AG09319 (cell line): ENCODE measurements at regions not wholly inside any gene's neighbourhood (a gene's known extent, or its start where the extent isn't known, plus 50 kb on each side); places are given as distances from the start of the nearest gene placed in this dataset.
"Not testable (repeated sequence)": the region's sequence is repeated elsewhere in the genome, so short reads cannot be mapped to it uniquely, and the experiment has no call there.

Experiments used
- DNase-seq: peaks from one replicate; pipeline ENCODE4 v3.0.0-alpha.2; 2010; ENCODE audit warnings: low read depth; ENCODE audit errors: extremely low read depth
- TF ChIP-seq, protein P1 (sequence below): IDR thresholded peaks from 2 replicates; pipeline ENCODE4 v1.5.1; 2011; ENCODE audit warnings: low read depth, mild to moderate bottlenecking, inconsistent platforms, low read length, moderate library complexity

DNA sequence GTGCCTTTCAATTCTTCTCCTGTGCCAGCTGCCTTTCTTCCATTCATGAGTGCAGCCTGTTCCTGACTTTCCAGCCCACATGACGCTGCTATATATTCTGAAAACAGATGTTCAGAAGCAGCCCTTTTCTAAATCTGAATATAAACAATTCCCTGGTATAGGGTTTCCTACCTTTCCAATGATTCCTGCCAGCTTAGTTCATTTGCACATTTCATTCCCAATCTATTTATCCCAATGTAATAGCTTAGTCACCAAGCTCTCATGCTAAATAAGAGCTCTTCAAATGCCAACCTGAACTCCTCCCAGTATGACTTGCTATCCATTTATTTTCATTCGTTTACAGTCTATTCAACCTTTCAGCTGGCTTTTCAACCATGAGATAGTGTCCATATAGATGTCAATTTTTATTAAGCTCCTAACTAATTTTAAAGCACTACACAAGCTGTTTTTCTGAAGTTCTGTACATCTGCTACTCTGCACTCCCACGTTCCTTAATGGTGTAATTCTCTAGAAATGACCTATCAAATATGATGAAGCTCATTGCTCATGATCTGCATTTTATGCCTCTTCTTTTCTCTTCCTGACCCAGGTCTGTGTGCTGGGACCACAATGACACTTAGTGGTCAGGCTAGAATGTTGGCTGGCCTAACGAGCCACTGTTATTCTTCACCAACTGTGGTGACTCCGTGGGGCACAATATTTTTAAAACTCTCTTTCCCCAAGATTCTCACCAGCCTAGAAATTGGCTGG, 605.0 kb upstream of the TBL1XR1 start:
- TF ChIP-seq, protein P1, sequence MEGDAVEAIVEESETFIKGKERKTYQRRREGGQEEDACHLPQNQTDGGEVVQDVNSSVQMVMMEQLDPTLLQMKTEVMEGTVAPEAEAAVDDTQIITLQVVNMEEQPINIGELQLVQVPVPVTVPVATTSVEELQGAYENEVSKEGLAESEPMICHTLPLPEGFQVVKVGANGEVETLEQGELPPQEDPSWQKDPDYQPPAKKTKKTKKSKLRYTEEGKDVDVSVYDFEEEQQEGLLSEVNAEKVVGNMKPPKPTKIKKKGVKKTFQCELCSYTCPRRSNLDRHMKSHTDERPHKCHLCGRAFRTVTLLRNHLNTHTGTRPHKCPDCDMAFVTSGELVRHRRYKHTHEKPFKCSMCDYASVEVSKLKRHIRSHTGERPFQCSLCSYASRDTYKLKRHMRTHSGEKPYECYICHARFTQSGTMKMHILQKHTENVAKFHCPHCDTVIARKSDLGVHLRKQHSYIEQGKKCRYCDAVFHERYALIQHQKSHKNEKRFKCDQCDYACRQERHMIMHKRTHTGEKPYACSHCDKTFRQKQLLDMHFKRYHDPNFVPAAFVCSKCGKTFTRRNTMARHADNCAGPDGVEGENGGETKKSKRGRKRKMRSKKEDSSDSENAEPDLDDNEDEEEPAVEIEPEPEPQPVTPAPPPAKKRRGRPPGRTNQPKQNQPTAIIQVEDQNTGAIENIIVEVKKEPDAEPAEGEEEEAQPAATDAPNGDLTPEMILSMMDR = no peak
- peak; percentile 85 for DNase-seq

DNA sequence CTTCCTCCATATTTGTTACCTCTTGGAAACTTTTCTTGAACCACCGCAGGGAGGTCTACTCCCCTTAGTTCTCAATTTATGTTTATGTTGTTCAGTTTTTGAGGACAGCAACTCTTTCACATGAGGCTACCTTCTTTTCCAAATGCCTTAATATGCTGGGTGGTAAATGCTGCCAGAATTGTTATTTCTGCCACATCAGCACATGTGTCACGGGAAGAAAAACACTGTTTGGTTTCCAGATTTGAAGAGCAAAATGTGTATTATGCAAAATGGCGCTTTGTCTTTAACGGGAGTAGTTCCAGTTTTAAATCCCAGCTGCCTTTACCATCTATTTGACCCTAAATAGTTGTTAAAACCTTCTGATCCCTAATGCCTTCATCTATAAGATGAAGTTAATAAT, 606.2 kb upstream of the TBL1XR1 start:
- DNase-seq = no peak
- TF ChIP-seq, protein P1 = no peak

DNA sequence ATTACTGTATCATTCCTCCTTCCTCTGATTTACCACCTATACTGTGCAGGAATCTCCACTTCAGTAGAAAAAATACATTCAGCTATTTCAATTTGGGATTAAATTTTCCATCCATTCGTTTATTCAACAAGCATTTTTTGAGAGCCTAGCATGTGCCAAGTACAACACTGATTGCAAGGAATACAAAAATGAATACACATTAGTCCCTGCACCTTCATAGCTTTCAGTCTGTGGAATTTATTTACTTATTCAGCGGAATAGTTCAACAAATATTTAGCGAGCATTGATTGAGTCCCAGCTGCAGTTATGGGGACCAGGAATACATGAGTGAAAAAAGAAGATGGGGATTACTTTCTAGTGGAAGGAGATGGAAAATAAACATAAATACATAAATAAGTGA, 606.8 kb upstream of the TBL1XR1 start:
- TF ChIP-seq, protein P1 = no peak

DNA sequence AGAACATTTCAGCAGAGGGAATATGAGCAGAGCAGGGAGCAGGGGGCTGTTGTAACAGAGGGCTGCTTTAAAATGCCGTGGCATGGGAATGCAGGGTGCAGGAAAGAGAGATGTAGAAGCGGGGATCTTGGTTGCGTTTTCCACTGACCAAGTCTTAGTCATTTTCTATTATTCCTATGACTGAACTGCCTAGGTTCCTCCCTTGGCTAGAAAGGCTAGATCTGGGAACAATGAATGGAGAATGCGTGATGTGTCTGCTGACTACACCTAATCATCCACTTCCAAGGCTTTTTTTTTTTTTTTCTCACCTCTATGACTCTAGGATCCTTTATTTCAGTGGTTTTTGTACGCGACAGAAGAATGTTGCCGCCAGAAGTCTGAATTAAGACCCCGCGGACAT, 607.4 kb upstream of the TBL1XR1 start:
- TF ChIP-seq, protein P1 = no peak
- DNase-seq = no peak

More for the DNA sequence above, 606.8 kb upstream of the TBL1XR1 start:
- no peak for DNase-seq

DNA sequence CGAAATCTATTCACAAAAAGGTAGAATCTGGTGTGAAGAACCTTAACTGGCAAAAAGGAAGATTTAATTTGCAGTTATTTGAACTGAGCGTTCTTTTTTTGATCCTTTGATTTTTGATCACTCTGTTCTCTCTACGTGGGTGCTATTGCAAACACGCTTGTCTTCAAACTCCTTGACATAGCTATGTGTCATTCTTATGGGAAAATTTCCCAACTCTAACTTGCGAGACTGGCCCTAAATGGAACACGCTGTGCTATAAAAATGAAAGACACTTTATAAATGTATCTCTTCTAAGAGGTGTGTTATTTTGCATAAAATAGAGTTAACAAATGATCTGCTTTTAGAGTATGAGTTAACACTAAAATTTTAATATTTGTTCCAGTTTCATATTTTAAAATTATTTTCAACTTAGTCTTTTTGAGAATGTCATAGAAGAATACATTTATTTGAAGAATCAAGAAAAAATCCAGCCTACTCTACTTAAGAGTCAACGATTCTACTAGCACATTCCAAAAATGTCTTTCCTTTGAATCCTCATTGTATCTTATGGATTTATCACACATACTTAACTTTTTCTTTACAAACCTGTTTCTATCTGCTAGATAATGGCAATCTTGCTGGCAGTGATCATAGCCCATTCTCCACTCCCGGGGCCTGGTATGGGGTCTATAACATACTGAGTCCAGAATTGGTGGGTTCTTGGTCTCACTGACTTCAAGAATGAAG, 610.0 kb upstream of the TBL1XR1 start:
- no peak for DNase-seq
- TF ChIP-seq, protein P1 = no peak

DNA sequence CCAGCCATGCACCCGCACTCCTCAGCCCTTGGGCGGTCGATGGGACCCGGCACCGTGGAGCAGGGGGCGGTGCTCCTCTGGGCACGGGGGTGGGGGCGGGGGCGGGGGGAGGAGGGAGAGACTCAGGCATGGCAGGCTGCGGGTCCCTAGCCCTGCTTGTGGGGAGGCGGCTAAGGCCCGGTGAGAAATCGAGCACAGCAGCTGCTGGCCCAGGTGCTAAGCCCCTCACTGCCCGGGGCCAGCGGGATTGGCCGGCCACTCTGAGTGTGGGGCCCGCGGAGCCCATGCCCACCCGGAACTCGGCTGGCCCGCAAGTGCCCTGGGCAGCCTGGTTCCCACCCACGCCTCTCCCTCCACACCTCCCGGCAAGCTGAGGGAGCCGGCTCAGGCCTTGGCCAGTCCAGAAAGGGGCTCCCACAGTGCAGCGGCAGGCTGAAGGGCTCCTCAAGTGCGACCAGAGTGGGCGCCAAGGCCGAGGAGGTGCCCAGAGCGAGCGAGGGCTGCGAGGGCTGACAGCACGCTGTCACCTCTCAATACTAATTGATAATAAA, 611.7 kb upstream of the TBL1XR1 start:
- not testable (repeated sequence) for DNase-seq

DNA sequence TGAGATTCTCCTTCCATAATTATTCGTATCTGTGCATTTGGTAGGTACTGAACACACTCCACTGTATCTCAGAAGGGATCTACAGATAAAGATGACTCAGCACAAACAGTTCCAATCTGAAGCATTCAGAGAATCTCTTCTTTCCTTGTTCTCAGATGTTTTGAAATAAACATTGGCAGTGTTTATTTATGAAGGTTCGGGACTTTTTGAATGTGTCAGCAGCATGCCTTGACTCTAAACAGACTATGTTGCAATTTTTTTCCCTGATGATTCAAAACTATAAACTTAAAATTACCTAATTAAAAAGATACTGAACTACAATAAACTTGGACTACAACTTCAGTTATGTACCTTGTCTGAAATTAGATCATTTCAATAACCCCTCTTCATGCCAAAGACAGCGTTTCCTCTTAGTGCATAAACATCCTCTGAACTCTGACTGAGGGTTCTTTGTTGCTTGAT, 612.9 kb upstream of the TBL1XR1 start:
- TF ChIP-seq, protein P1 = no peak
- DNase-seq = peak; percentile 91
